Stimulated activated naive CD8-positive, alpha-beta T cell treated with anti-CD3 and anti-CD28 coated beads, Interleukin-15, Interleukin-2, amounts not matched to agents 100 U/mL and 50 U/mL, for 24 hours (primary cell): ENCODE measurements at regions not wholly inside any gene's neighbourhood (a gene's known extent, or its start where the extent isn't known, plus 50 kb on each side); places are given as distances from the start of the nearest gene placed in this dataset.
"Not testable (repeated sequence)": the region's sequence is repeated elsewhere in the genome, so short reads cannot be mapped to it uniquely, and the experiment has no call there.

Experiments
- ATAC-seq: fragments of 150-1000 bp; cut with Tn5 transposase; one replicate; pipeline ENCODE4 v1.10.0; 2021
- DNase-seq: peaks from one replicate; pipeline ENCODE4 v3.0.0; 2021

GRCh38 chr12:86387591-86388145, 131.5 kb upstream of the MGAT4C start:
- no peak for ATAC-seq

GRCh38 chr12:86383759-86384158, 127.6 kb upstream of the MGAT4C start:
- not testable (repeated sequence) for DNase-seq, ATAC-seq

More at GRCh38 chr12:86387591-86388145, 131.5 kb upstream of the MGAT4C start:
- DNase-seq: no peak

DNA sequence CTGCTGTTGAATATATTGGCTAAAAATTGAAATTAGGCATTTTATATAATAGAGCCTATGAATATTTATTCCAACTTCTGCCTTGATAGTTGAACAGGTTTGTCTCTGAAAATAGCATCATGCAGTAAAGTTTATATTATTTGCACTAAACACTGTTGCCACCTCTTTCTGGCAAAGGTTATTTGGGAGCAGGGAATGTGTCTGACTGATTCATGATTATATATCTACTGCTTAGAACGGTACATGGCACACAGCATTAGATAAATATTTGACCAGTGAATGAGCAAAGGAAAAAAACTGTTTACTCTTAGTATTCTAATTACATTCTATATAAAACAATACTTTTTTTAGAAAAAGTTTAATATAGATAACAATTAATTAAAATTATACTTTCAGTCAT, 123.1 kb upstream of the MGAT4C start:
- DNase-seq: no peak
- no peak for ATAC-seq

DNA sequence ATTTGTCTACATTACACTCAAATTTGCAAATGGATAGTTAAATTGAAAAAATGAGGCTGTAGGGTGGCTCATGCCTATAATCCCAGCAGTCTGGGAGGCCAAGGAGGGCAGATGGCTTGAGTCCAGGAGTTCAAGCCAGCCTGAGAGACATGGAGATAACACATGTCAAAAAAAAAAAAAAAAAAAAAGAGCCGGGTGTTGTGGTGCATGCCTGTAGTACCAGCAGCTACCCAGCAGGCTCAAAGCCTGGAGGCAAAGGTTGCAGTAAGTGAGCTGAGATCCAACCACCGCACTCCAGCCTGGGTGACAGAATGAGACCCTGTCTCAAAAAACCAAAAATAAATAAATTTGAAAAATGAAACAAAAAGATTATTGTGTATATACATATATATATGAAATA, 119.9 kb upstream of the MGAT4C start:
- ATAC-seq: no peak
- DNase-seq: no peak

DNA sequence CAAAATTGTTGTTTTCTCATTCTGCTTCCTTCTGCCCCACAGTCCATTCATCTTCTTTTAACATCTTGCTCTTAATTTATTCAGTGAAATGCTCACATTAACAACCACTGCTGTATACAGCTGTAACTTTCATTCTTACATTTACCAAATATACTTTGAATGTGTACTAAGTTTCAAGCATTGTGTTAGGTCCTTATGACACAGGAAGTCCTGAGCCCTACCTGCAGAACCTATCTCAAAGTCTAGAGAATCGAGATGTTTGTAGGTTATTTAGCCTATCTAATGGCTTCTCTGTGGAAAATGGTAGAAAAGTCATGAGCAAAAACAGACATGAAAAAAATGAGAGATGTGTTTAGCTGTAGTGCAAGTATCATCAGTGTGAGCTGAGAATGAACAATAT, 117.6 kb upstream of the MGAT4C start:
- ATAC-seq (no peak), DNase-seq (no peak)

DNA sequence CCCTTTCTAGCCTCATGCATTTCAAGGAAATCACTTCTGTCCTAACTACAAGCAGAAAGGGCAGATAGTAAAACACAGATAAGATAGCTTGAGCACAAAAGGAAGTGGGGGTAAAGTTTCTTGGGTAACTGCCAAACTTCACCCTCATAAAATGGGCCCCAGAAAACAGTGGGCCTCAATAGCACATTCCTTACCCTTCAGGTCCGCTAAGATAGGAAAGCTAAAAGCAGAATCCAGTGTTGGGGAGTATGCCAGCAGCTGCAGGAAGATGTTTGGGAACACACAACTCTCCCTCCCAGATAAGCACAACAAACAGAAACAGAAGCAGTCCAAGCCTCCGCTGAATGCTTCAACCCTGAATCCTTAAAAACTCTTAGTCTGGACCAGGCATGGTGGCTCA, 110.9 kb upstream of the MGAT4C start:
- DNase-seq: no peak
- no peak for ATAC-seq

- ATAC-seq (no peak), DNase-seq (no peak)
Measured at GRCh38 chr12:86349196-86349595, 93.0 kb upstream of the MGAT4C start.

DNA sequence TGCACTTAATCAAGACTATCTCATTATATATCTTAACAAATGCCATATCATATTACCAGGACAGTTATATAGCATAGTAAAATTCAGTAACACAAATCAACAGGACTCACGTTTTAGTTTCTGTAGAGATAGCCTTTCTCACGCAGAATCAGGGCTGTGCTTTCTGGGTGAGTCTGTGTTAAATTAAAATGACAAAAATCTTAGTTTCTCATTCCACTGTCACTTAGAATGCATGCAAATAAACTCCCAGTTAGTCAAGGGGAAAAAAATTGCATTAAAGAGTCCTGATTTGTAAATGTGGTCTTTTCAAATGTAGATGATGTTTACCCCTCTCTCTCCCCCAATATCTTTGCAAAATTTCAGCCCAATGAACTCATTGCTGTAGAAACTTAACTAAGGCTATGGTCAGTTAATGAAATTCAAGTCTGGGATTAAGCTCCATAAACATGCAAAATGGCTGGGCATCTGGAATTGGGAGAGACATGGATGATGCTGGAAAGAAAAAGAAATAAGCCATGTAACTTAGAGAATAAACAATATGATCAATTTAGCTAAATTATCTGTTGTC, 77.8 kb upstream of the MGAT4C start:
- ATAC-seq: no peak
- no peak for DNase-seq

DNA sequence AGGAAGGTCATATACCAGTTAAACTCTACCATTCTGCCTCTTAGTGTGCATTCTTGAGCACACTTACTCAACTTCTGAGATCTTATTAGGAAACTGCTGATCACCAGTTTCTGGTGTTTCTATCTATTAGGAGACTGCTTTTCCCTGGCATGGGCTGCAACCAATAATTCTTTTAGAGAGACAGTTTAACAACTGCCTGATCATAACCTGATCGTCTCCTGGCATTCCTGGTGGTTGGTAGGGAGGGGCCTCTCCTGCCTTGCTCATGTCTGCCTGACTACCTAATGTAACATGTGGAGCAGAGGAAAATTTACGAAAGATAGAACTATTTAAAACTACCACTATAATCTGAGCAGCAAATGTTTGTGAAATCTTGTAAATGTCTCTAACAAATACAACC, 75.3 kb upstream of the MGAT4C start:
- ATAC-seq (no peak), DNase-seq (no peak)

DNA sequence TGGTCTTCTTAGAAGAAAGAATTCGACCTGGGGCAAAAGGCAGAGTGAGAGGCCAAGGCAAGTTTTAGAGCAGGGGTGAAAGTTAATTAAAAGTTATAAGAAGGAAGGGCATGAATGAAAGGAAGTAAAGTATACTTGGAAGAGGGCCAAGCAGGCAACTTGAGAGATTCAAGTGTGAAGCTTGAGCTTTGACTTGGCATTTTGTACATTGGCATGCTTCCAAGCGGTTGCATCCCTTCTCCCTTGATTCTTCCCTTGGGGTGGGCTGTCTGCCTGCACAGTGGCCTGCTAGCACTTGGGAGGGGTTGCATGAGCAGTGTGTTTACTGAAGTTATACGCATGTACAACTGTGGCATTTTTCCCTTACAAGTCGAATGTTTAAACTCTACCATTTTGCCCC, 74.8 kb upstream of the MGAT4C start:
- DNase-seq: no peak
- no peak for ATAC-seq

- no peak for DNase-seq
- ATAC-seq: no peak
Measured at GRCh38 chr12:86312232-86312631, 56.0 kb upstream of the MGAT4C start.
